Upper lobe of left lung (tissue), 6 donors: ENCODE measurements at regions not wholly inside any gene's neighbourhood (a gene's known extent, or its start where the extent isn't known, plus 50 kb on each side); places are given as distances from the start of the nearest gene placed in this dataset.

ENCODE experiments used
- ATAC-seq, 2 donors: fragments of 200-7000 bp; cut with Tn5 transposase; one replicate each; pipeline ENCODE4 v1.9.1; 2022; ENCODE audit warnings: mild to moderate bottlenecking in 2 of 2, moderate library complexity in 2 of 2; ENCODE audit not compliant: low FRiP score in 2 of 2
- DNase-seq, 2 donors: peaks; one replicate each; pipeline ENCODE4 v3.0.0-alpha.2; 2019 to 2020
- H3K27ac ChIP-seq, 4 donors: fragments of 200-600 bp; sonication (generic); one replicate each; pipeline ENCODE4 v1.5.1; 2016 to 2019
- H3K27me3 ChIP-seq, 4 donors: fragments of 200-600 bp; sonication (generic); one replicate each; pipeline ENCODE4 v1.5.1; 2017 to 2019
- H3K36me3 ChIP-seq, 4 donors: fragments of 200-600 bp; sonication (generic); one replicate each; pipeline ENCODE4 v1.5.1; 2016 to 2019
- H3K4me1 ChIP-seq, 4 donors: fragments of 200-600 bp; sonication (generic); one replicate each; pipeline ENCODE4 v1.5.1; 2018 to 2019
- H3K4me3 ChIP-seq, 4 donors: fragments of 200-600 bp; sonication (generic); one replicate each; pipeline ENCODE4 v1.5.1; 2017 to 2019; ENCODE audit warnings: mild to moderate bottlenecking in 2 of 4, moderate library complexity in 1 of 4
- H3K9me3 ChIP-seq, 4 donors: fragments of 200-600 bp; sonication (generic); one replicate each; pipeline ENCODE4 v1.5.1; 2018 to 2019
- EP300 ChIP-seq, 4 donors: sonication (generic); formaldehyde crosslinking; IDR thresholded peaks; one replicate each; pipeline ENCODE4 v1.5.1; 2017; ENCODE audit warnings: antibody characterized with exemption in 4 of 4, control low read depth in 2 of 4
- POLR2A ChIP-seq, 4 donors: fragments of 450-650 bp; IDR thresholded peaks; one replicate each; pipeline ENCODE4 v1.5.1; 2016 to 2017; ENCODE audit warnings: antibody characterized with exemption in 4 of 4, mild to moderate bottlenecking in 2 of 4
- POLR2AphosphoS5 ChIP-seq, 2 donors: sonication (generic); formaldehyde crosslinking; IDR thresholded peaks; one replicate each; pipeline ENCODE4 v1.5.1; 2017; ENCODE audit warnings: antibody characterized with exemption in 2 of 2
- WGBS, 2 donors: methylation state at CpG; one replicate each; pipeline ENCODE4 v1.1.5; 2017 to 2018; 5-methylcytosine and 5-hydroxymethylcytosine counted together
- TF ChIP-seq, protein P1 (sequence below), 6 experiments: fragments of 450-650 bp in 4 of 6; fragments of 200-600 bp in 2 of 6; sonication (generic) in 2 of 6; IDR thresholded peaks; one replicate each; pipeline ENCODE4 v1.5.1; 2016 to 2019; ENCODE audit warnings: antibody characterized with exemption in 6 of 6
- donor health status: DM: no; HTN: no; CAD: no; lungs with moderate emphysema.
- donor health status: DM: no; HTN: yes; CAD: no; lungs with severe emphysema.

- TF ChIP-seq, protein P1, sequence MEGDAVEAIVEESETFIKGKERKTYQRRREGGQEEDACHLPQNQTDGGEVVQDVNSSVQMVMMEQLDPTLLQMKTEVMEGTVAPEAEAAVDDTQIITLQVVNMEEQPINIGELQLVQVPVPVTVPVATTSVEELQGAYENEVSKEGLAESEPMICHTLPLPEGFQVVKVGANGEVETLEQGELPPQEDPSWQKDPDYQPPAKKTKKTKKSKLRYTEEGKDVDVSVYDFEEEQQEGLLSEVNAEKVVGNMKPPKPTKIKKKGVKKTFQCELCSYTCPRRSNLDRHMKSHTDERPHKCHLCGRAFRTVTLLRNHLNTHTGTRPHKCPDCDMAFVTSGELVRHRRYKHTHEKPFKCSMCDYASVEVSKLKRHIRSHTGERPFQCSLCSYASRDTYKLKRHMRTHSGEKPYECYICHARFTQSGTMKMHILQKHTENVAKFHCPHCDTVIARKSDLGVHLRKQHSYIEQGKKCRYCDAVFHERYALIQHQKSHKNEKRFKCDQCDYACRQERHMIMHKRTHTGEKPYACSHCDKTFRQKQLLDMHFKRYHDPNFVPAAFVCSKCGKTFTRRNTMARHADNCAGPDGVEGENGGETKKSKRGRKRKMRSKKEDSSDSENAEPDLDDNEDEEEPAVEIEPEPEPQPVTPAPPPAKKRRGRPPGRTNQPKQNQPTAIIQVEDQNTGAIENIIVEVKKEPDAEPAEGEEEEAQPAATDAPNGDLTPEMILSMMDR (IDR thresholded peaks at IDR 0.05) = no peak
- no peak for TF ChIP-seq POLR2A (IDR thresholded peaks at IDR 0.05)
- TF ChIP-seq EP300 (IDR thresholded peaks at IDR 0.05) = no peak
- TF ChIP-seq POLR2AphosphoS5 (IDR thresholded peaks at IDR 0.05) = no peak
- Histone ChIP-seq H3K36me3 (no peaks in the 10 kb centered on the region), H3K4me1 (peaks cover 0 to 5% (median 2%) of the 10 kb centered on the region in 4 donors), H3K27ac (no peak overlapping the region), H3K9me3 (no peaks in the 10 kb centered on the region), H3K27me3 (no peaks in the 10 kb centered on the region), H3K4me3 (no peak overlapping the region)
- no peak for DNase-seq
- no peak for ATAC-seq
- WGBS, 2 donors = 78 to 79% methylated on average over 8 of the region's 8 CpGs
Measured at GRCh38 chr12:75706786-75707605, 195.6 kb upstream of the KRR1 start.

DNA sequence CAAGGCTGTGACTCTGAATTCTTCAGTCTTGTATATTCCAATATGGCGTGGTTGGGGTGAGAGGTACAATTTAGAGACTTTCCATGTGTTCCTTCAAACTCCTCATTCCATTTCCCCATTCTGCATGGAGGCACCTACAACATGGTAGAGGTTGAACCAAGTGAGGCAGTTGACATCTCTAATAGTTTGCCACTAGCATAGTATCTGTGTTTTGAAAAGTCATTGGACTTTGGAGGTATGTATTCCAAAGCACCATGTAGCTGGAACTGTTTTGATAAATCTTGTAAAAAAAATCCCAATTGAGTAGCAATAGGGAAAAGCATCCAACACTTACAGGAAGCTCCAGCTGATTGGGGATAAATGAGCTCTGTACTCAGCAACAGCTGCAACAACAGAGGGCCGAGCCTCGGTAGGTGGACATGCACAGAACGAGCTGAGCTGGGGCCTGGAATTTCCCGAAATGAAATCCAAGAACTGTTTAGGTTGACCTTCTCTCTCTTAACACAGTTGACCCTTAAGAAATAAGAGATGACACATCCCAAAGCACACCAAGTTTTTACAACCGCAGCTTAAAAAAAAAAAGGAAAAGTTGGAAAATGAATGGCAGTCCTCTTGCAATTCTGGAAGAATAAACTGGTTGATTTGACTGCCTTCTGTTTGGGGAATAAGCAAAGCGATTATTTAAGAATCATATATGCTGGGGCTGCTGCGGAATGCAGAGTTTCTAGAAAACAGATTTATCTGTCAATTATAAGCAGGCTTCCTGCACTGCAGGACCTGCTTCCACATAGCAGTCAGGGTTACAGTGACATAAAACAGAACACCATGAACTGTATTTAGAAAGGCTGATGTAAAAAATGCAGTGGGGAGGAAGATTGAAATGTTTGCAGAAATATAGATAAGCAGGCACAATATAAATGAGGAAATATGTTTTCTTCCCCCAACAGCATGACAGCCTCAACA, 194.6 kb upstream of the KRR1 start:
- ATAC-seq = peak; percentile 40 to 46
- no peaks in the 10 kb centered on the region for H3K36me3 ChIP-seq
- peak in 1 of 2 donors; percentile 26 for DNase-seq
- no peaks in the 10 kb centered on the region for H3K27me3 ChIP-seq
- TF ChIP-seq, protein P1 (IDR thresholded peaks at IDR 0.05) = no peak
- H3K4me1 ChIP-seq = peaks cover 0 to 5% (median 2%) of the 10 kb centered on the region in 4 donors
- WGBS, 2 donors = 55 to 65% methylated on average over 8 of the region's 8 CpGs
- H3K4me3 ChIP-seq = no peak overlapping the region
- no peak overlapping the region for H3K27ac ChIP-seq
- no peaks in the 10 kb centered on the region for H3K9me3 ChIP-seq

- WGBS, 2 donors = 89 to 93% methylated on average over 6 of the region's 6 CpGs
- peaks cover 0 to 5% (median 2%) of the 10 kb centered on the region in 4 donors for H3K4me1 ChIP-seq
- ATAC-seq (no peak), DNase-seq (no peak)
- H3K9me3 ChIP-seq = no peaks in the 10 kb centered on the region
- no peak overlapping the region for H3K27ac ChIP-seq
- no peaks in the 10 kb centered on the region for H3K27me3 ChIP-seq
- H3K36me3 ChIP-seq = no peaks in the 10 kb centered on the region
- no peak overlapping the region for H3K4me3 ChIP-seq
- TF ChIP-seq EP300 (IDR thresholded peaks at IDR 0.05) (no peak), POLR2A (IDR thresholded peaks at IDR 0.05) (no peak), POLR2AphosphoS5 (IDR thresholded peaks at IDR 0.05) (no peak)
- TF ChIP-seq, protein P1 (IDR thresholded peaks at IDR 0.05) = no peak
Measured at GRCh38 chr12:75704664-75705063, 193.3 kb upstream of the KRR1 start.

- Histone ChIP-seq H3K27me3 (no peaks in the 10 kb centered on the region), H3K9me3 (no peaks in the 10 kb centered on the region), H3K36me3 (no peaks in the 10 kb centered on the region), H3K4me1 (peaks cover 0 to 5% (median 2%) of the 10 kb centered on the region in 4 donors), H3K4me3 (no peak overlapping the region), H3K27ac (no peak overlapping the region)
- 75 to 81% methylated on average over 3 of the region's 3 CpGs for WGBS, 2 donors
- ATAC-seq (no peak), DNase-seq (no peak)
- TF ChIP-seq POLR2AphosphoS5 (IDR thresholded peaks at IDR 0.05) = no peak
- TF ChIP-seq POLR2A (IDR thresholded peaks at IDR 0.05) = no peak
- TF ChIP-seq, protein P1 (IDR thresholded peaks at IDR 0.05) = no peak
- no peak for TF ChIP-seq EP300 (IDR thresholded peaks at IDR 0.05)
Measured at GRCh38 chr12:75704208-75704607, 192.8 kb upstream of the KRR1 start.
